ENCODE measurements at regions not wholly inside any gene's neighbourhood (a gene's known extent, or its start where the extent isn't known, plus 50 kb on each side); places are given as distances from the start of the nearest gene placed in this dataset.

GRCh38 chr5:42912184-42912798 is 100.6 kb upstream of the SELENOP start:
- Histone ChIP-seq H2AK5ac (ENCODE audit: low read length) (no peak overlapping the region), H4K12ac (ENCODE audit: low read depth, low read length) (no peak overlapping the region), H3K27ac (ENCODE audit: low read depth, low read length) (no peak overlapping the region), H4K8ac (ENCODE audit: low read depth, low read length) (no peak overlapping the region), H3K23ac (ENCODE audit: low read length) (no peak overlapping the region), H3K9ac (ENCODE audit: low read length) (no peak overlapping the region), H3K36me3 (ENCODE audit: control insufficient read depth in 1 of 2, insufficient read depth in 2 of 2, low read length in 2 of 2) (no peaks in the 10 kb centered on the region), H3K79me2 (ENCODE audit: control insufficient read depth, insufficient read depth, low read length, poor library complexity) (no peaks in the 10 kb centered on the region), H2BK5ac (ENCODE audit: low read depth, low read length, poor library complexity) (no peak overlapping the region), H3K14ac (ENCODE audit: low read length) (no peak overlapping the region), H3K9me3 (ENCODE audit: insufficient read depth, low read depth, low read length) (no peaks in the 10 kb centered on the region), H2BK120ac (ENCODE audit: insufficient read depth, low read length, poor library complexity) (no peak overlapping the region), H3K4me2 (ENCODE audit: low read length) (no peak overlapping the region), H3K79me1 (ENCODE audit: low read length) (no peaks in the 10 kb centered on the region), H2BK12ac (ENCODE audit: low read length) (no peak overlapping the region), H3K27me3 (ENCODE audit: insufficient read depth, low read length) (no peaks in the 10 kb centered on the region), H3K4me1 (ENCODE audit: control insufficient read depth in 1 of 2, insufficient read depth in 2 of 2, low read length in 2 of 2) (peaks cover 0 to 4% of the 10 kb centered on the region in 2 experiments), H2AFZ (ENCODE audit: insufficient read depth, low read length, poor library complexity) (no peak overlapping the region), H3K18ac (ENCODE audit: low read length) (no peak overlapping the region), H3K4me3 (ENCODE audit: low read depth, low read length) (no peak overlapping the region), H3K4ac (ENCODE audit: low read depth, low read length) (no peak overlapping the region), H4K91ac (ENCODE audit: low read depth, low read length) (no peak overlapping the region)
- DNase-seq, result peak in 1 of 2 donors; percentile 54
- no CpG with 5 or more reads among the region's 8 CpGs for WGBS (ENCODE audit: extremely low coverage, insufficient coverage, insufficient read length)

DNA sequence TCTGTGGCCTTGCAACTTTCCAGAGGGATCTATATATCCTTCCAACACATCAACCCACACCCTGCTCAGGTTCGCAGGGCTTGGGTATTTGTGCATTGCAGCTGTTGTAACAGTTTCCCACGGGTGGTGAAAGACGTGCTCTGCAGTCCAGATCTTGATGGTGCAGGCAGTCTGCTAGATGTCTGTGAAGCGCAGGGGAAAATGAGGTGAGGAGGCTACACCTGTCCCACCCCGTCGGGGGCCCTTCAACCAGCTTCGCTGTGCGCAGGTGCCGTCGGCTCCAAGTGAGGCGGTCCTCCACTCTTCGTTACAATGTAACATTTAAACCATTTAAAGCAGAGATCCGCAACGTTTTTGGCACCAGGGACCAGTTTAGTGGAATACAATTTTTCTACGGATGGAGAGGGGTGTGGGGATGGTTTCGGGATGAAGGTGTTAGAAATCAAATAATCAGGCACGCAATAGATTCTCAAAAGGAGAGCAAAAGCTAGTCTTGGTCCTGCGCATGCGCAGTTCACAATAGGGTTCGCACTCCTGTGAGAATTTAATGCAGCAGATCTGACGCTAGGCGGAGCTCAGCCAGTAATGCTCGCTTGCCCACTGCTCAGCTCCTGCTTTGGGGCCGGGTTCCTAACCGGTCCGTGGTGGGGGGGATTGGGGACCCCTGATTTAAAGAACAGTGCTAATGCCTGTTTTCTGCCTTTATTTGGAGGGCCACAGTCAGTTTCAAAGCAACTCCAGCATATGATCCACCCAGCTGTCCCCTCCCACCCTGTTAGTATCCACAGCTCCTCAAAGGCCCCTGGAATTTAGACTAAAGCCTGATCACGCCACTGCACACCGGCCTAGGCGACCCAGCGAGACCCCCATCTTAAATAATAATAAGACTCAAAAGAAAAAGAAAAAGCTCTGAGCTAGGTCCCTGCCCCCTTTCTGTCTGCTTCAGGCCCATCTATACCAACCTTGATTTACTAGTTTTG is 97.1 kb upstream of the SELENOP start:
- H4K91ac ChIP-seq (ENCODE audit: low read depth, low read length), result no peak overlapping the region
- H4K12ac ChIP-seq (ENCODE audit: low read depth, low read length), result no peak overlapping the region
- H2BK5ac ChIP-seq (ENCODE audit: low read depth, low read length, poor library complexity), result no peak overlapping the region
- peaks cover 0 to 4% of the 10 kb centered on the region in 2 experiments for H3K4me1 ChIP-seq (ENCODE audit: control insufficient read depth in 1 of 2, insufficient read depth in 2 of 2, low read length in 2 of 2)
- no peak overlapping the region for H3K18ac ChIP-seq (ENCODE audit: low read length)
- H3K14ac ChIP-seq (ENCODE audit: low read length), result no peak overlapping the region
- no CpG with 5 or more reads among the region's 30 CpGs for WGBS (ENCODE audit: extremely low coverage, insufficient coverage, insufficient read length)
- no peaks in the 10 kb centered on the region for H3K79me1 ChIP-seq (ENCODE audit: low read length)
- no peak overlapping the region for H2BK12ac ChIP-seq (ENCODE audit: low read length)
- no peak overlapping the region for H2AK5ac ChIP-seq (ENCODE audit: low read length)
- no peaks in the 10 kb centered on the region for H3K9me3 ChIP-seq (ENCODE audit: insufficient read depth, low read depth, low read length)
- H3K79me2 ChIP-seq (ENCODE audit: control insufficient read depth, insufficient read depth, low read length, poor library complexity), result no peaks in the 10 kb centered on the region
- no peak overlapping the region for H3K27ac ChIP-seq (ENCODE audit: low read depth, low read length)
- H3K9ac ChIP-seq (ENCODE audit: low read length), result no peak overlapping the region
- H3K4me3 ChIP-seq (ENCODE audit: low read depth, low read length), result no peak overlapping the region
- peak; percentile 82 to 93 for DNase-seq
- H3K27me3 ChIP-seq (ENCODE audit: insufficient read depth, low read length), result peaks cover 2% of the 10 kb centered on the region
- no peaks in the 10 kb centered on the region for H3K36me3 ChIP-seq (ENCODE audit: control insufficient read depth in 1 of 2, insufficient read depth in 2 of 2, low read length in 2 of 2)
- no peak overlapping the region for H3K23ac ChIP-seq (ENCODE audit: low read length)
- H2BK120ac ChIP-seq (ENCODE audit: insufficient read depth, low read length, poor library complexity), result no peak overlapping the region
- H3K4me2 ChIP-seq (ENCODE audit: low read length), result peak overlapping the region; percentile 80
- H3K4ac ChIP-seq (ENCODE audit: low read depth, low read length), result no peak overlapping the region
- H2AFZ ChIP-seq (ENCODE audit: insufficient read depth, low read length, poor library complexity), result peak overlapping the region; percentile 73
- peak overlapping the region; percentile 51 for H4K8ac ChIP-seq (ENCODE audit: low read depth, low read length)

- H3K14ac ChIP-seq (ENCODE audit: low read length), result no peak overlapping the region
- H3K79me1 ChIP-seq (ENCODE audit: low read length), result no peaks in the 10 kb centered on the region
- no peak overlapping the region for H2BK12ac ChIP-seq (ENCODE audit: low read length)
- no peak overlapping the region for H4K91ac ChIP-seq (ENCODE audit: low read depth, low read length)
- WGBS (ENCODE audit: extremely low coverage, insufficient coverage, insufficient read length), result no CpG with 5 or more reads among the region's 2 CpGs
- no peak overlapping the region for H2AFZ ChIP-seq (ENCODE audit: insufficient read depth, low read length, poor library complexity)
- H3K18ac ChIP-seq (ENCODE audit: low read length), result no peak overlapping the region
- no peak overlapping the region for H3K4me2 ChIP-seq (ENCODE audit: low read length)
- peaks cover 2% of the 10 kb centered on the region for H3K27me3 ChIP-seq (ENCODE audit: insufficient read depth, low read length)
- H3K4me1 ChIP-seq (ENCODE audit: control insufficient read depth in 1 of 2, insufficient read depth in 2 of 2, low read length in 2 of 2), result peaks cover 0 to 4% of the 10 kb centered on the region in 2 experiments
- H3K27ac ChIP-seq (ENCODE audit: low read depth, low read length), result no peak overlapping the region
- no peak overlapping the region for H4K12ac ChIP-seq (ENCODE audit: low read depth, low read length)
- no peak overlapping the region for H3K9ac ChIP-seq (ENCODE audit: low read length)
- H3K4ac ChIP-seq (ENCODE audit: low read depth, low read length), result no peak overlapping the region
- H3K4me3 ChIP-seq (ENCODE audit: low read depth, low read length), result no peak overlapping the region
- no peaks in the 10 kb centered on the region for H3K36me3 ChIP-seq (ENCODE audit: control insufficient read depth in 1 of 2, insufficient read depth in 2 of 2, low read length in 2 of 2)
- no peaks in the 10 kb centered on the region for H3K9me3 ChIP-seq (ENCODE audit: insufficient read depth, low read depth, low read length)
- H2BK120ac ChIP-seq (ENCODE audit: insufficient read depth, low read length, poor library complexity), result no peak overlapping the region
- no peaks in the 10 kb centered on the region for H3K79me2 ChIP-seq (ENCODE audit: control insufficient read depth, insufficient read depth, low read length, poor library complexity)
- no peak overlapping the region for H2AK5ac ChIP-seq (ENCODE audit: low read length)
- no peak for DNase-seq
- H4K8ac ChIP-seq (ENCODE audit: low read depth, low read length), result peak overlapping the region; percentile 51
- no peak overlapping the region for H2BK5ac ChIP-seq (ENCODE audit: low read depth, low read length, poor library complexity)
- no peak overlapping the region for H3K23ac ChIP-seq (ENCODE audit: low read length)
Measured at GRCh38 chr5:42908086-42908485, 96.4 kb upstream of the SELENOP start.

- Histone ChIP-seq H4K91ac (ENCODE audit: low read depth, low read length) (no peak overlapping the region), H4K12ac (ENCODE audit: low read depth, low read length) (no peak overlapping the region), H3K14ac (ENCODE audit: low read length) (no peak overlapping the region), H2BK120ac (ENCODE audit: insufficient read depth, low read length, poor library complexity) (no peak overlapping the region), H3K9ac (ENCODE audit: low read length) (no peak overlapping the region), H3K79me1 (ENCODE audit: low read length) (no peaks in the 10 kb centered on the region), H3K23ac (ENCODE audit: low read length) (no peak overlapping the region), H3K9me3 (ENCODE audit: insufficient read depth, low read depth, low read length) (no peaks in the 10 kb centered on the region), H3K36me3 (ENCODE audit: control insufficient read depth in 1 of 2, insufficient read depth in 2 of 2, low read length in 2 of 2) (no peaks in the 10 kb centered on the region), H3K4ac (ENCODE audit: low read depth, low read length) (no peak overlapping the region), H2BK5ac (ENCODE audit: low read depth, low read length, poor library complexity) (no peak overlapping the region), H3K79me2 (ENCODE audit: control insufficient read depth, insufficient read depth, low read length, poor library complexity) (no peaks in the 10 kb centered on the region), H2AFZ (ENCODE audit: insufficient read depth, low read length, poor library complexity) (no peak overlapping the region), H3K27ac (ENCODE audit: low read depth, low read length) (no peak overlapping the region), H3K4me3 (ENCODE audit: low read depth, low read length) (no peak overlapping the region), H3K4me1 (ENCODE audit: control insufficient read depth in 1 of 2, insufficient read depth in 2 of 2, low read length in 2 of 2) (peaks cover 0 to 4% of the 10 kb centered on the region in 2 experiments), H3K27me3 (ENCODE audit: insufficient read depth, low read length) (peaks cover 2% of the 10 kb centered on the region), H3K4me2 (ENCODE audit: low read length) (no peak overlapping the region), H2AK5ac (ENCODE audit: low read length) (no peak overlapping the region), H4K8ac (ENCODE audit: low read depth, low read length) (no peak overlapping the region), H3K18ac (ENCODE audit: low read length) (no peak overlapping the region), H2BK12ac (ENCODE audit: low read length) (no peak overlapping the region)
- WGBS (ENCODE audit: extremely low coverage, insufficient coverage, insufficient read length), result no CpG with 5 or more reads among the region's 1 CpG
- DNase-seq, result peak in 1 of 2 donors; percentile 53
Measured at GRCh38 chr5:42905827-42906226, 94.1 kb upstream of the SELENOP start.
